ENCODE measurements at regions not wholly inside any gene's neighbourhood (a gene's known extent, or its start where the extent isn't known, plus 50 kb on each side); places are given as distances from the start of the nearest gene placed in this dataset.

- Mint-ChIP-seq H3K27me3 (ENCODE audit: unreplicated experiment) (peaks cover 2% of the 10 kb centered on the region), H3K27ac (ENCODE audit: unreplicated experiment) (no peak overlapping the region), H3K36me3 (ENCODE audit: unreplicated experiment) (no peaks in the 10 kb centered on the region), H3K4me3 (ENCODE audit: unreplicated experiment) (no peak overlapping the region), H3K9me3 (ENCODE audit: unreplicated experiment) (no peaks in the 10 kb centered on the region), H3K4me1 (ENCODE audit: low read depth, unreplicated experiment) (no peaks in the 10 kb centered on the region)
- no peak for TF ChIP-seq CTCF (IDR thresholded peaks at IDR 0.05; ENCODE audit: partially characterized antibody, unreplicated experiment)
- no peak for DNase-seq
These were observed 128.2 kb downstream of the GPAT3 start for GRCh38 chr4:83664071-83664470.

GRCh38 chr4:83662204-83662603 lies 126.3 kb downstream of the GPAT3 start:
- H3K27ac Mint-ChIP-seq (ENCODE audit: unreplicated experiment), result no peak overlapping the region
- TF ChIP-seq CTCF (IDR thresholded peaks at IDR 0.05; ENCODE audit: partially characterized antibody, unreplicated experiment), result no peak
- H3K4me1 Mint-ChIP-seq (ENCODE audit: low read depth, unreplicated experiment), result no peaks in the 10 kb centered on the region
- no peak overlapping the region for H3K4me3 Mint-ChIP-seq (ENCODE audit: unreplicated experiment)
- no peaks in the 10 kb centered on the region for H3K36me3 Mint-ChIP-seq (ENCODE audit: unreplicated experiment)
- no peak for DNase-seq
- no peaks in the 10 kb centered on the region for H3K9me3 Mint-ChIP-seq (ENCODE audit: unreplicated experiment)
- H3K27me3 Mint-ChIP-seq (ENCODE audit: unreplicated experiment), result peaks cover 2% of the 10 kb centered on the region

- H3K27me3 Mint-ChIP-seq (ENCODE audit: unreplicated experiment), result peaks cover 1% of the 10 kb centered on the region
- no peak overlapping the region for H3K27ac Mint-ChIP-seq (ENCODE audit: unreplicated experiment)
- DNase-seq, result no peak
- H3K4me3 Mint-ChIP-seq (ENCODE audit: unreplicated experiment), result no peak overlapping the region
- no peaks in the 10 kb centered on the region for H3K36me3 Mint-ChIP-seq (ENCODE audit: unreplicated experiment)
- TF ChIP-seq CTCF (IDR thresholded peaks at IDR 0.05; ENCODE audit: partially characterized antibody, unreplicated experiment), result no peak
- no peaks in the 10 kb centered on the region for H3K4me1 Mint-ChIP-seq (ENCODE audit: low read depth, unreplicated experiment)
- H3K9me3 Mint-ChIP-seq (ENCODE audit: unreplicated experiment), result no peaks in the 10 kb centered on the region
These were observed 125.5 kb downstream of the GPAT3 start for GRCh38 chr4:83661359-83661758.

GRCh38 chr4:83660578-83660977 lies 124.7 kb downstream of the GPAT3 start:
- DNase-seq, result no peak
- H3K27ac Mint-ChIP-seq (ENCODE audit: unreplicated experiment), result no peak overlapping the region
- no peaks in the 10 kb centered on the region for H3K36me3 Mint-ChIP-seq (ENCODE audit: unreplicated experiment)
- no peak for TF ChIP-seq CTCF (IDR thresholded peaks at IDR 0.05; ENCODE audit: partially characterized antibody, unreplicated experiment)
- H3K4me3 Mint-ChIP-seq (ENCODE audit: unreplicated experiment), result no peak overlapping the region
- H3K9me3 Mint-ChIP-seq (ENCODE audit: unreplicated experiment), result no peaks in the 10 kb centered on the region
- no peaks in the 10 kb centered on the region for H3K4me1 Mint-ChIP-seq (ENCODE audit: low read depth, unreplicated experiment)
- no peaks in the 10 kb centered on the region for H3K27me3 Mint-ChIP-seq (ENCODE audit: unreplicated experiment)

- no peak for TF ChIP-seq CTCF (IDR thresholded peaks at IDR 0.05; ENCODE audit: partially characterized antibody, unreplicated experiment)
- no peaks in the 10 kb centered on the region for H3K36me3 Mint-ChIP-seq (ENCODE audit: unreplicated experiment)
- H3K27ac Mint-ChIP-seq (ENCODE audit: unreplicated experiment), result no peak overlapping the region
- H3K4me3 Mint-ChIP-seq (ENCODE audit: unreplicated experiment), result no peak overlapping the region
- no peaks in the 10 kb centered on the region for H3K27me3 Mint-ChIP-seq (ENCODE audit: unreplicated experiment)
- H3K4me1 Mint-ChIP-seq (ENCODE audit: low read depth, unreplicated experiment), result peaks cover 2% of the 10 kb centered on the region
- no peak for DNase-seq
- H3K9me3 Mint-ChIP-seq (ENCODE audit: unreplicated experiment), result no peaks in the 10 kb centered on the region
These were observed 122.9 kb downstream of the GPAT3 start for GRCh38 chr4:83658806-83659205.
